B cell (primary cell): ENCODE measurements at regions not wholly inside any gene's neighbourhood (a gene's known extent, or its start where the extent isn't known, plus 50 kb on each side); places are given as distances from the start of the nearest gene placed in this dataset.

ENCODE experiments used
- EZH2 ChIP-seq: IDR thresholded peaks from 2 replicates; pipeline ENCODE4 v1.6.1; 2012; ENCODE audit warnings: borderline replicate concordance, low read depth, mild to moderate bottlenecking, moderate library complexity, low read length; ENCODE audit not compliant: insufficient read depth, poor library complexity, severe bottlenecking
- TF ChIP-seq, protein P1 (sequence below): fragments of 200-600 bp; IDR thresholded peaks from one replicate; pipeline ENCODE4 v1.8.0; 2022; ENCODE audit warnings: antibody characterized with exemption, mild to moderate bottlenecking

DNA sequence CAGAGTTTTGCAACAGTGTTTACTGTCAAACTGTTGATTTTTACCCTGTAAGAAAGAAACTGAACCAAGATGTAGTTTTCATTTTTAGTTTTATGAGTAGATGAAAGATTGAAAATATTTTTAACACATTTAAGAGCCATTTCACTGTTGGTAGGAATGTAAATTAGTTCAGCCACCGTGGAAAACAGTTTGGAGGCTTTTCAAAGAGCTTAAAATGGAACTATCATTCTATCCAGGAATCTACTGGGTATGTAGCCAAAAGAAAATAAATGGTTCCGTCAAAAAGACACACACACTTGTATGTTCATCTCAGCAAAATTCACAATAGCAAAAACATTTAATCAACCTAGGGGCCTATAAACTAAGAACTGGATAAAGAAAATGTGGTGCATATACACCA lies 729.8 kb upstream of the CDH7 start:
- TF ChIP-seq, protein P1, sequence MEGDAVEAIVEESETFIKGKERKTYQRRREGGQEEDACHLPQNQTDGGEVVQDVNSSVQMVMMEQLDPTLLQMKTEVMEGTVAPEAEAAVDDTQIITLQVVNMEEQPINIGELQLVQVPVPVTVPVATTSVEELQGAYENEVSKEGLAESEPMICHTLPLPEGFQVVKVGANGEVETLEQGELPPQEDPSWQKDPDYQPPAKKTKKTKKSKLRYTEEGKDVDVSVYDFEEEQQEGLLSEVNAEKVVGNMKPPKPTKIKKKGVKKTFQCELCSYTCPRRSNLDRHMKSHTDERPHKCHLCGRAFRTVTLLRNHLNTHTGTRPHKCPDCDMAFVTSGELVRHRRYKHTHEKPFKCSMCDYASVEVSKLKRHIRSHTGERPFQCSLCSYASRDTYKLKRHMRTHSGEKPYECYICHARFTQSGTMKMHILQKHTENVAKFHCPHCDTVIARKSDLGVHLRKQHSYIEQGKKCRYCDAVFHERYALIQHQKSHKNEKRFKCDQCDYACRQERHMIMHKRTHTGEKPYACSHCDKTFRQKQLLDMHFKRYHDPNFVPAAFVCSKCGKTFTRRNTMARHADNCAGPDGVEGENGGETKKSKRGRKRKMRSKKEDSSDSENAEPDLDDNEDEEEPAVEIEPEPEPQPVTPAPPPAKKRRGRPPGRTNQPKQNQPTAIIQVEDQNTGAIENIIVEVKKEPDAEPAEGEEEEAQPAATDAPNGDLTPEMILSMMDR = no peak
- no peak for TF ChIP-seq EZH2
